DND-41 (cell line): ENCODE measurements at regions not wholly inside any gene's neighbourhood (a gene's known extent, or its start where the extent isn't known, plus 50 kb on each side); places are given as distances from the start of the nearest gene placed in this dataset.

Source experiments
- CTCF ChIP-seq: IDR thresholded peaks from 2 replicates; pipeline ENCODE4 v1.5.1; 2012; ENCODE audit warnings: borderline replicate concordance, low read length, moderate library complexity, mild to moderate bottlenecking; ENCODE audit not compliant: poor library complexity, severe bottlenecking; ENCODE audit errors: extremely low read depth
- EZH2 ChIP-seq: IDR thresholded peaks from 3 replicates; pipeline ENCODE4 v1.6.1; 2012; ENCODE audit warnings: borderline replicate concordance, low read depth, mild to moderate bottlenecking, moderate library complexity, low read length, inconsistent platforms; ENCODE audit not compliant: severe bottlenecking

DNA sequence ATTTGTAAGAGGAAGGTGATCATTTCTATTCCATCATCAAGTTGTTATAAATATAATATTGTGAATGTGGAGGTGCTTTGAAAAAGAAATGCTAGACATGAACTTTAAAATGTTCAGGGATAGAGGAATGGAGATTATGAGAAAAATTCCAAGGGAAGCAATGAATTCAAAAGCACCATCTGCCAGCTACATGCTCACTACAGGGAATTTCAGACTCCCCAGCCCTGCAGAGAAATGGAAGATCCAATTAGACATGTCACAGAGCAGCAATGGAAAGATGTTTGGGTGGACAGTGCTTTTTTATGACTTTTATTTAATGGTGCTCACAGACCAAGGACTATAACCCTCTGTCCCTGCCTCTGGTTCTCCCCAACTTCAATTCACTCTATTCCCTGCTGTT lies 209.7 kb downstream of the ESM1 start:
- no peak for TF ChIP-seq CTCF
- TF ChIP-seq EZH2, result no peak
